ENCODE measurements at regions not wholly inside any gene's neighbourhood (a gene's known extent, or its start where the extent isn't known, plus 50 kb on each side); places are given as distances from the start of the nearest gene placed in this dataset.

DNA sequence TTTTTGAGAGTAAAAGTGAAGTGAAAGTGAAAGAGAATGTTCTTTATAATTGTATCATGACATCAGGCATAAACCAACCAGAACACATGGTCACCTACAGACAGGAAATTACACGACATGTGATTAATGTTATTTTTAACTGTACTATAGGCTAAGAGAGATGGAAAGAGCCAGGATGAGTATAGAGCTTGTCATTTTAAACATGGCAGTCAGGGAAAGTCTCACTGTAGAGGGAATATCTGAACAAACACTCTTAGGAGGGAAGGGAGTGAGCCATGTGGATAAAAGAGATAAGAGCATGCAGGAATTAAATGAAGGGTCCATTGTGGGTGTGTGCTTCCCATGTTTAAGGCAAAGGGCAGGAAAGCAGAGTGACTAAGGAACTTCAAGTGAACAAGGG is 599.1 kb upstream of the FAT3 start:
- TF ChIP-seq, protein P1, sequence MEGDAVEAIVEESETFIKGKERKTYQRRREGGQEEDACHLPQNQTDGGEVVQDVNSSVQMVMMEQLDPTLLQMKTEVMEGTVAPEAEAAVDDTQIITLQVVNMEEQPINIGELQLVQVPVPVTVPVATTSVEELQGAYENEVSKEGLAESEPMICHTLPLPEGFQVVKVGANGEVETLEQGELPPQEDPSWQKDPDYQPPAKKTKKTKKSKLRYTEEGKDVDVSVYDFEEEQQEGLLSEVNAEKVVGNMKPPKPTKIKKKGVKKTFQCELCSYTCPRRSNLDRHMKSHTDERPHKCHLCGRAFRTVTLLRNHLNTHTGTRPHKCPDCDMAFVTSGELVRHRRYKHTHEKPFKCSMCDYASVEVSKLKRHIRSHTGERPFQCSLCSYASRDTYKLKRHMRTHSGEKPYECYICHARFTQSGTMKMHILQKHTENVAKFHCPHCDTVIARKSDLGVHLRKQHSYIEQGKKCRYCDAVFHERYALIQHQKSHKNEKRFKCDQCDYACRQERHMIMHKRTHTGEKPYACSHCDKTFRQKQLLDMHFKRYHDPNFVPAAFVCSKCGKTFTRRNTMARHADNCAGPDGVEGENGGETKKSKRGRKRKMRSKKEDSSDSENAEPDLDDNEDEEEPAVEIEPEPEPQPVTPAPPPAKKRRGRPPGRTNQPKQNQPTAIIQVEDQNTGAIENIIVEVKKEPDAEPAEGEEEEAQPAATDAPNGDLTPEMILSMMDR (IDR thresholded peaks at IDR 0.05): no peak
- TF ChIP-seq CREB1 (CRISPR knock-in tag; IDR thresholded peaks at IDR 0.05) (no peak), RORB (CRISPR knock-in tag; IDR thresholded peaks at IDR 0.05) (no peak), USF1 (CRISPR knock-in tag; IDR thresholded peaks at IDR 0.05) (no peak), CBFB (CRISPR knock-in tag; IDR thresholded peaks at IDR 0.05; ENCODE audit: low read depth) (no peak), FOXP1 (CRISPR knock-in tag; IDR thresholded peaks at IDR 0.05; ENCODE audit: borderline replicate concordance) (no peak), ZNF317 (CRISPR knock-in tag; IDR thresholded peaks at IDR 0.05; ENCODE audit: borderline replicate concordance, low read depth) (no peak), ZNF396 (CRISPR knock-in tag; IDR thresholded peaks at IDR 0.05; ENCODE audit: borderline replicate concordance) (no peak), PREB (CRISPR knock-in tag; IDR thresholded peaks at IDR 0.05; ENCODE audit: borderline replicate concordance) (no peak)
- TF ChIP-seq, protein P2, sequence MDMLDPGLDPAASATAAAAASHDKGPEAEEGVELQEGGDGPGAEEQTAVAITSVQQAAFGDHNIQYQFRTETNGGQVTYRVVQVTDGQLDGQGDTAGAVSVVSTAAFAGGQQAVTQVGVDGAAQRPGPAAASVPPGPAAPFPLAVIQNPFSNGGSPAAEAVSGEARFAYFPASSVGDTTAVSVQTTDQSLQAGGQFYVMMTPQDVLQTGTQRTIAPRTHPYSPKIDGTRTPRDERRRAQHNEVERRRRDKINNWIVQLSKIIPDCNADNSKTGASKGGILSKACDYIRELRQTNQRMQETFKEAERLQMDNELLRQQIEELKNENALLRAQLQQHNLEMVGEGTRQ (CRISPR knock-in tag; IDR thresholded peaks at IDR 0.05): no peak
- TF ChIP-seq, protein P3, sequence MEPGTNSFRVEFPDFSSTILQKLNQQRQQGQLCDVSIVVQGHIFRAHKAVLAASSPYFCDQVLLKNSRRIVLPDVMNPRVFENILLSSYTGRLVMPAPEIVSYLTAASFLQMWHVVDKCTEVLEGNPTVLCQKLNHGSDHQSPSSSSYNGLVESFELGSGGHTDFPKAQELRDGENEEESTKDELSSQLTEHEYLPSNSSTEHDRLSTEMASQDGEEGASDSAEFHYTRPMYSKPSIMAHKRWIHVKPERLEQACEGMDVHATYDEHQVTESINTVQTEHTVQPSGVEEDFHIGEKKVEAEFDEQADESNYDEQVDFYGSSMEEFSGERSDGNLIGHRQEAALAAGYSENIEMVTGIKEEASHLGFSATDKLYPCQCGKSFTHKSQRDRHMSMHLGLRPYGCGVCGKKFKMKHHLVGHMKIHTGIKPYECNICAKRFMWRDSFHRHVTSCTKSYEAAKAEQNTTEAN (CRISPR knock-in tag; IDR thresholded peaks at IDR 0.05): no peak
- TF ChIP-seq, protein P4, sequence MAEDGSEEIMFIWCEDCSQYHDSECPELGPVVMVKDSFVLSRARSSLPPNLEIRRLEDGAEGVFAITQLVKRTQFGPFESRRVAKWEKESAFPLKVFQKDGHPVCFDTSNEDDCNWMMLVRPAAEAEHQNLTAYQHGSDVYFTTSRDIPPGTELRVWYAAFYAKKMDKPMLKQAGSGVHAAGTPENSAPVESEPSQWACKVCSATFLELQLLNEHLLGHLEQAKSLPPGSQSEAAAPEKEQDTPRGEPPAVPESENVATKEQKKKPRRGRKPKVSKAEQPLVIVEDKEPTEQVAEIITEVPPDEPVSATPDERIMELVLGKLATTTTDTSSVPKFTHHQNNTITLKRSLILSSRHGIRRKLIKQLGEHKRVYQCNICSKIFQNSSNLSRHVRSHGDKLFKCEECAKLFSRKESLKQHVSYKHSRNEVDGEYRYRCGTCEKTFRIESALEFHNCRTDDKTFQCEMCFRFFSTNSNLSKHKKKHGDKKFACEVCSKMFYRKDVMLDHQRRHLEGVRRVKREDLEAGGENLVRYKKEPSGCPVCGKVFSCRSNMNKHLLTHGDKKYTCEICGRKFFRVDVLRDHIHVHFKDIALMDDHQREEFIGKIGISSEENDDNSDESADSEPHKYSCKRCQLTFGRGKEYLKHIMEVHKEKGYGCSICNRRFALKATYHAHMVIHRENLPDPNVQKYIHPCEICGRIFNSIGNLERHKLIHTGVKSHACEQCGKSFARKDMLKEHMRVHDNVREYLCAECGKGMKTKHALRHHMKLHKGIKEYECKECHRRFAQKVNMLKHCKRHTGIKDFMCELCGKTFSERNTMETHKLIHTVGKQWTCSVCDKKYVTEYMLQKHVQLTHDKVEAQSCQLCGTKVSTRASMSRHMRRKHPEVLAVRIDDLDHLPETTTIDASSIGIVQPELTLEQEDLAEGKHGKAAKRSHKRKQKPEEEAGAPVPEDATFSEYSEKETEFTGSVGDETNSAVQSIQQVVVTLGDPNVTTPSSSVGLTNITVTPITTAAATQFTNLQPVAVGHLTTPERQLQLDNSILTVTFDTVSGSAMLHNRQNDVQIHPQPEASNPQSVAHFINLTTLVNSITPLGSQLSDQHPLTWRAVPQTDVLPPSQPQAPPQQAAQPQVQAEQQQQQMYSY (CRISPR knock-in tag; IDR thresholded peaks at IDR 0.05): no peak
- TF ChIP-seq, protein P5, sequence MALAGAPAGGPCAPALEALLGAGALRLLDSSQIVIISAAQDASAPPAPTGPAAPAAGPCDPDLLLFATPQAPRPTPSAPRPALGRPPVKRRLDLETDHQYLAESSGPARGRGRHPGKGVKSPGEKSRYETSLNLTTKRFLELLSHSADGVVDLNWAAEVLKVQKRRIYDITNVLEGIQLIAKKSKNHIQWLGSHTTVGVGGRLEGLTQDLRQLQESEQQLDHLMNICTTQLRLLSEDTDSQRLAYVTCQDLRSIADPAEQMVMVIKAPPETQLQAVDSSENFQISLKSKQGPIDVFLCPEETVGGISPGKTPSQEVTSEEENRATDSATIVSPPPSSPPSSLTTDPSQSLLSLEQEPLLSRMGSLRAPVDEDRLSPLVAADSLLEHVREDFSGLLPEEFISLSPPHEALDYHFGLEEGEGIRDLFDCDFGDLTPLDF (CRISPR knock-in tag; IDR thresholded peaks at IDR 0.05): no peak
- TF ChIP-seq, protein P6, sequence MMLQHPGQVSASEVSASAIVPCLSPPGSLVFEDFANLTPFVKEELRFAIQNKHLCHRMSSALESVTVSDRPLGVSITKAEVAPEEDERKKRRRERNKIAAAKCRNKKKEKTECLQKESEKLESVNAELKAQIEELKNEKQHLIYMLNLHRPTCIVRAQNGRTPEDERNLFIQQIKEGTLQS (CRISPR knock-in tag; conservative IDR thresholded peaks at IDR 0.05): no peak
